ENCODE measurements at regions not wholly inside any gene's neighbourhood (a gene's known extent, or its start where the extent isn't known, plus 50 kb on each side); places are given as distances from the start of the nearest gene placed in this dataset.
"Not testable (repeated sequence)": the region's sequence is repeated elsewhere in the genome, so short reads cannot be mapped to it uniquely, and the experiment has no call there.

DNA sequence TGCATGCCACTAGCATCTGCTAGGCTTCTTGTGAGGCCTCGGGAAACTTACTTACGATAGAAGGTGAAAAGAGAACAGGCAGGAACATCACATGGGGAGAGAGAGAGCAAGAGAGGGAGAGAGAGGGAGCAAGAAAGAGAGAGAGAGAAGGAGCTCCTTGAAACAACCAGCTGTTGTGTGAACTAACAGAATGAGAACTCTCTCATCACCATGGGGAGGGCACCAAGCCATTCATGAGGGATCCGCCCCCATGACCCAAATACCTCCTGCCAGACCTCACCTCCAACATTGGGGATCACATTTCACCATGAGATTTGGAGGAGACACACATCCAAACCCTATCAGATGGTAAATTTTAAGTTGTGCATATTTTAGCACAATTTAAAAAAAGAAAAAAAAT is 1217.2 kb downstream of the TYW1 start:
- no peak for DNase-seq (ENCODE audit: low read depth)

DNA sequence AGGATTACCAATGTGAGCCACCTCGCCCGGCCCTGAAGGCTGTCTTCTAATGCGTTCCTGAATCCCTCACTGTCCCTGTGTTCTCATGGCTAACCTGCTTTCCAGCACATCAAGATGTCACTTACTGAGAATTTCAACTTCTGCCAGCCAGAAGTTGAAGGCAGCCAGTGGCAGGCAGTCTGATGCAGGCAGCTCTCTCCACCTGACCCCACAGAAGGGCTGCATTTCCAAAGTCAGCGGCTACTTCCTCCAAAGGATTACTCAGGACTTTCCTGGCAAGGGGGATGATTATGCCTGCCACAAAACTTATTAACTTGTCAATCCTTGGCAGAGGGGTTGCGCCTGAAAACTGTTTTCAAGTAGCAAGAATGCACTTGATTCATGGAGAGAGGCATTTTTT is 1219.4 kb downstream of the TYW1 start:
- no peak for DNase-seq (ENCODE audit: low read depth)

GRCh38 chr7:68217426-68217825 is 1220.8 kb downstream of the TYW1 start:
- no peak for DNase-seq (ENCODE audit: low read depth)

DNA sequence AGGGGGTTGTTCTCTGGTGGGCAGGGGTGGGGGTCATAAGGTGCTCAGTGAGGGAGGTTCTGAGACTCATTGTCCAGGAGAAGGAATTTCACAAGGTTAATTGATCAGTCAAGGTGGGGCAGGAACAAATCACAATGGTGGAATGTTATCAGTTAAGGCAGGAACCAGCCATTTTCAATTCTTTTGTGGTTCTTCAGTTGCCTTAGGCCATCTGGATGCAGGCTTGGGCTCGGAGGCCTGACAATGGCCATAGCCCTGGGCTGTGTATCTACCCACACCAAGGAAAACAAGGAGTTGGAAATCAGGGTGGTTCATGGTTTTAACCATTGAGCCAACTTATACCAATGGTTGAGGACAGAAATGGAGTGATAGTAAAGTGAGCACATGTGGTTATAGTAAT is 1221.8 kb downstream of the TYW1 start:
- DNase-seq (ENCODE audit: low read depth): no peak

GRCh38 chr7:68222311-68222710 is 1225.7 kb downstream of the TYW1 start:
- no peak for DNase-seq (ENCODE audit: low read depth)

GRCh38 chr7:68224041-68224741 is 1227.6 kb downstream of the TYW1 start:
- no peak for DNase-seq (ENCODE audit: low read depth)

- not testable (repeated sequence) for DNase-seq (ENCODE audit: low read depth)
Measured at GRCh38 chr7:68231011-68231410, 1234.4 kb downstream of the TYW1 start.

GRCh38 chr7:68235937-68236336 is 1239.3 kb downstream of the TYW1 start:
- no peak for DNase-seq (ENCODE audit: low read depth)

GRCh38 chr7:68238204-68238805 is 1241.7 kb downstream of the TYW1 start:
- DNase-seq (ENCODE audit: low read depth): no peak

DNA sequence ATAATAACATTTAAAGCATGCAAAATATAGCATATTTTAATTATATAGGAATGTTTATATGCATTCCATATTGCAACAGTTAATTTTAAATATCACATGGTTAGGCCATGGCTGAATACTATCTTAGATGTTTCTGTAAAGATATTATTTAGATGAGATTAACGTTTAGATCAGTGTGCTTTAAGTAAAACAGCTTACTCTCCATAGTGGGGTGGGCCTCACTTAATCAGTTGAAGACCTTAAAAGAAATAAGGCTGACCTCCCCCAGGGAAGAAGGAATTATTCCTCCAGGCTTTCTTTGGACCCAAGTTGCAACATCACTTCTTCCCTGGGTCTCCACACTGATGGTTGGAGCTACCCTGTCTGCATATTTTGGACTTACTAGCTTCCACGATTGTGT is 1246.5 kb downstream of the TYW1 start:
- DNase-seq (ENCODE audit: low read depth): no peak

DNA sequence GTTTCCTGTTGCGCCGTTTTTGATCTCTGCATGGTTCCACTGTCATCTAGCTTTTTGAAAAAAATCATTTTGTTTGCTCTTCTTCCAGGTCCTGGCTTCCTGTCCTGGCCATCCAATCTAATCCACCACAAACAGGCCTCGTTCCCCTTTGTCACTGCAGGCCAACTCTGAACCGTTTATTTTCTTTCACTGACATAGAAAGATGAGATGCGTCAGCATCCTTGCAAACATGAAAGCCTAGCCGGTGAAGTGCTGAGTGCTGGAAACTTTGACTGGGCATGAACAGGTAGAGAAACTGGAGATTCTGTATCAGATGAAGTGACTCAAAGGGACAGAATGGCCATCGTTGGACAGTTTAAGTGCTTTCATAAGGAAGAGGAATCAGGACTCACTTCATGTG is 1247.8 kb downstream of the TYW1 start:
- no peak for DNase-seq (ENCODE audit: low read depth)

DNA sequence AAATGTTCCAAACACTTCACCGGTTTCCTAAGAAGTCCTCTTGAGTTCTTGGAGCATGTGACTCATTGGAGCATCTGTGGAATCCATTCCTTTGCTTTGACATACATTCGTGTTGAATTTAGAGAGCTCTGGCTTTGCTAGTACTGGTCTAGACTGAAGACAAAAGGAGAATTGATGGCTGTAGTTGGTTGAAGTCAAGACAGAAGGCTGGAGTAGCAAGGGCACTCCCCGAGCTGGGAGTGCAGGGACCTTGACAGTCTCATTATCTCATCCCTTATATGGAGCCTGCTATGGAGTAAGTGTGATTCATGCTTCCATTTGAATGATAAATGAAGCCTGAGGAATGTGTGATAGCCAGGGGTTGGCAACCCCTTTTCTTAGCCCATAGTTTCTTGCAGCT is 1249.1 kb downstream of the TYW1 start:
- DNase-seq (ENCODE audit: low read depth): no peak

DNA sequence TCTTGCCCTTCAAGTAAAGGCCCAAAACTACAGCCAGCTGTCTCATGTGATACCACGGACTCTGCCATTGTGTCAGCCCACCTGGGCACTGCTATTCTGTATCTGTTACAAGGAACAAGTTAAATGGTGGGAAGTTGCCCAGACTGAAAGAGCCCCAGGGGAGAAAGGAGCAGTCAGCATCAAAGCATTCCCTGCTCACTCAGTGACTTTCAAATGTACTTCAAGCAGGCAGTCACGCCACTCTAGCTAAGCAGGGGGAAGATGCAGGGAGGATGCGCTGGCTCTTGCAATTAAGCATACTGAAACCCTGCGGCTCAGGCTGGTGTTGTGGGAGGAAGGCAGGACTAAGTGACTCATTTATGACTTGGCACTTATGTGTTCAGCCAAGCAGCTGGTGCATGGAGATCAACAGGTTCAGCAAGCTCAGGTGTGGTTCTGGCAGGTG is 1249.6 kb downstream of the TYW1 start:
- DNase-seq (ENCODE audit: low read depth): no peak

DNA sequence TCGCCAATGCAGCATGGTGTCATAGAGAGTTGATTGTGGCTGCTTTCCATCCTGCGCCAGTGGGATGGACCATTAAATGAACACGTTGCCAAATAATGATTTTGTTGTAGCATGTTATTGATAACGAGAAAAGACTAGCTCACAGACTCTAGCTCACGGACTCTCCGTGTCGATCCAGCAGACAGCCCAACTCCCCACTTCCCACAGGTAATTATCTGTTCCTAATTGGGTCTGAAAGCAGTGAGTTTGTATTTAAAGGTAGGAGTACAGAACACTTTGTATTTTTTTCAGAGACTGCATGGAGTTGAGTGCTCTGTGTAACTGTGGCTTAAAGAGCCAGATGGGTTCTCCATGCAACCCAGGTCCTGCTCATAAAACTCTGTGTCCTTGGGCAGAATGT is 1250.5 kb downstream of the TYW1 start:
- no peak for DNase-seq (ENCODE audit: low read depth)

- no peak for DNase-seq (ENCODE audit: low read depth)
Measured at GRCh38 chr7:68247571-68247970, 1250.9 kb downstream of the TYW1 start.

DNA sequence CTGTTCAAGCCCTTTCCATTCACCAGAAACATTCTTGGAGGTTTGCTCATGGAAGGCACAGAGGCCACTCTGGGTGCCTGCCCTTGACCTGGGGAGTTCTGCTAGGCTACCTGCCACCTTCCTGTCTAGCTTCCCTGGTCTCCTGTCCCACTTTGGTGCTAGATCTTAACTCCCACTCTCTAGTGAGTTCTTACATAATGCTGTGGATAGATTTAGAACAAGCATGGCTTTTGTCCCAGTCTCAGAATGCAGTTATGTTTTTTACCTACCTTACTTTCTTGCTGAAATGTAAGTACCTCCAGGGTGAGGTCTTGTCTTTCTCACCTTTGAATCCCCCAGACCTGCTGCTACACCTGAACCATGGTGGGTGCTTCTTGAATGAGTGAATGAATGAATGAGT is 1252.3 kb downstream of the TYW1 start:
- DNase-seq (ENCODE audit: low read depth): no peak

- no peak for DNase-seq (ENCODE audit: low read depth)
Measured at GRCh38 chr7:68249611-68250010, 1253.0 kb downstream of the TYW1 start.

DNA sequence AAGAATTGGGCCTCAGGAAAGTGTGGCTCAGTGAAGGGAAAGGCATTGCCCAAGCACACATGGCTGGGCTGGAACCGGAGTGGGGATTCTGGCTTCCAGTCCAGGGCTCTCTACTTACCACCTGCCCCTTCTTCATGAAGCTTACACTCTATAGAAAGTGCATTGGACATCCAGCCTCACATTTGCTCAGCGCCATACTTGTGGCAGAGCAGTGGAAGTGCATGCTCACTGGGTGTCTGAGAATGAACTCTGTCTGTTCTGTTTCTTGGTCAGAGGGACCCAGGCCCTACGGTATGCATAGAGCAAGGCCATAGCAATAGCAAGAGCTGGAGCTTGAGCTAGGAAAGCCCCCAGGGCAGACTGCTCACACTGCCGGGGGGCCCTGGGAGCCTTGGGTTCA is 1253.5 kb downstream of the TYW1 start:
- DNase-seq (ENCODE audit: low read depth): no peak

GRCh38 chr7:68254815-68255214 is 1258.2 kb downstream of the TYW1 start:
- DNase-seq (ENCODE audit: low read depth): not testable (repeated sequence)

DNA sequence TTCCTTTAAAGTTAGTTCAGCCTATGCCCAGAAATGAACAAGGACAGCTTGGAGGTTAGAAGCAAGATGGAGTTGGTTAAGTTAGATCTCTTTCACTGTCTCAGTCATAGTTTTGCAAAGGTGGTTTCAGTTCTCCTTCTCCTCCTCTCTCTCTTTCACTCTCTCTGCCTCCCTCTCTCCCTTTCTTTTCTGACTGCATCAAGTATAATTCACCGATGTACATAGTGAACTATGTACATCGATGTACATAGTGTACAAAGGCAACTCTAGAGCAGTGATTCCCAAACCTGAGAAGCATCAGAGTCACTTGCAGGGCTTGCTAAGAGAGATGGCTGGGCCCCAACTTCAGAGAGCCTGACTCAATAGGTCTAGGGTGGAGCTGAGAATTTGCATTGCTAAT is 1259.7 kb downstream of the TYW1 start:
- DNase-seq (ENCODE audit: low read depth): no peak

- DNase-seq (ENCODE audit: low read depth): no peak
Measured at GRCh38 chr7:68258609-68259008, 1262.0 kb downstream of the TYW1 start.

- DNase-seq (ENCODE audit: low read depth): no peak
Measured at GRCh38 chr7:68265258-68265657, 1268.6 kb downstream of the TYW1 start.

GRCh38 chr7:68266004-68266579 is 1269.5 kb downstream of the TYW1 start:
- DNase-seq (ENCODE audit: low read depth): no peak

Data from HT1080 (cell line).